ENCODE measurements at regions not wholly inside any gene's neighbourhood (a gene's known extent, or its start where the extent isn't known, plus 50 kb on each side); places are given as distances from the start of the nearest gene placed in this dataset.

- TF ChIP-seq CTCF (IDR thresholded peaks at IDR 0.05) (no peak), POLR2AphosphoS5 (IDR thresholded peaks at IDR 0.05) (no peak)
Measured at GRCh38 chr4:12458621-12459020, 1025.5 kb downstream of the RAB28 start.
